PC-9 (cell line): ENCODE measurements at regions not wholly inside any gene's neighbourhood (a gene's known extent, or its start where the extent isn't known, plus 50 kb on each side); places are given as distances from the start of the nearest gene placed in this dataset.

Experiments used
- BruUV-seq: library from RNA; stranded (reverse); fragments of 400-500 nt; replicated peaks from 2 replicates; lab custom pipeline; 2021; lab: Mats Ljungman, UMichigan
- CTCF ChIA-PET: fragments of 300-600 bp; sonication (Branson Sonifier 250); formaldehyde crosslinking; loops from one replicate; lab custom pipeline; 2022; ENCODE audit warnings: antibody characterized with exemption; lab: Charles Lee
- POLR2A ChIA-PET: fragments of 300-600 bp; sonication (Branson Sonifier 250); formaldehyde crosslinking; loops from one replicate; lab custom pipeline; 2022; ENCODE audit warnings: antibody characterized with exemption; ENCODE audit not compliant: unreplicated experiment; lab: Charles Lee
- DNase-seq, 2 experiments: peaks; one replicate each; pipeline versions ENCODE4 v3.0.0 to v3.0.0-alpha.2; 2015 to 2022; ENCODE audit warnings: mixed read lengths in 1 of 2
- H2AFZ ChIP-seq: fragments of 200-600 bp; sonication (generic); 2 replicates; pipeline ENCODE4 v1.8.1; 2017; ENCODE audit warnings: antibody characterized with exemption
- H3F3A ChIP-seq: fragments of 200-600 bp; sonication (generic); 2 replicates; pipeline ENCODE4 v1.8.1; 2017; ENCODE audit warnings: antibody characterized with exemption, mild to moderate bottlenecking, low read depth; ENCODE audit not compliant: insufficient read depth
- H3K27ac ChIP-seq: fragments of 200-600 bp; sonication (generic); 2 replicates; pipeline ENCODE4 v1.6.1; 2016; ENCODE audit warnings: mixed run types
- H3K27me3 ChIP-seq: fragments of 200-600 bp; sonication (generic); 2 replicates; pipeline ENCODE4 v1.6.1; 2016; ENCODE audit warnings: low read depth, mixed run types; ENCODE audit not compliant: insufficient read depth
- H3K36me3 ChIP-seq: fragments of 200-600 bp; sonication (generic); 2 replicates; pipeline ENCODE4 v1.6.1; 2016; ENCODE audit warnings: low read depth, mixed run types
- H3K4me1 ChIP-seq: fragments of 200-600 bp; sonication (generic); replicated peaks from 2 replicates; pipeline ENCODE4 v1.6.1; 2016; ENCODE audit warnings: mixed run types; ENCODE audit not compliant: insufficient read depth
- H3K4me2 ChIP-seq: fragments of 200-600 bp; sonication (generic); 2 replicates; pipeline ENCODE4 v1.6.1; 2017; ENCODE audit warnings: mixed run types
- H3K4me3 ChIP-seq: fragments of 200-600 bp; sonication (generic); 2 replicates; pipeline ENCODE4 v1.6.1; 2016; ENCODE audit warnings: mixed run types
- H3K79me2 ChIP-seq: fragments of 200-600 bp; sonication (generic); 2 replicates; pipeline ENCODE4 v1.6.1; 2017; ENCODE audit warnings: low read depth, mixed run types
- H3K9me2 ChIP-seq: fragments of 200-600 bp; sonication (generic); 2 replicates; pipeline ENCODE4 v1.8.1; 2017; ENCODE audit warnings: mild to moderate bottlenecking; ENCODE audit not compliant: insufficient read depth
- H3K9me3 ChIP-seq: fragments of 200-600 bp; sonication (generic); 2 replicates; pipeline ENCODE4 v1.8.1; 2016; ENCODE audit warnings: low read depth; ENCODE audit not compliant: insufficient read depth
- H4K20me1 ChIP-seq: fragments of 200-600 bp; sonication (generic); 2 replicates; pipeline ENCODE4 v1.8.1; 2017; ENCODE audit not compliant: insufficient read depth
- EZH2 ChIP-seq: fragments of 200-600 bp; sonication (generic); IDR thresholded peaks from 2 replicates; pipeline ENCODE4 v1.8.0; 2017; ENCODE audit warnings: antibody characterized with exemption, low read depth
- intact Hi-C: fragments of 100-400 bp; cut with micrococcal nuclease; formaldehyde crosslinking; loops from one replicate; pipeline ENCODE4 v1.10.0; 2022; ENCODE audit not compliant: unreplicated experiment
- TF ChIP-seq, protein P1 (sequence below): fragments of 200-600 bp; sonication (generic); conservative IDR thresholded peaks from 2 replicates; pipeline ENCODE4 v1.6.1; 2017; ENCODE audit warnings: mixed run types, antibody characterized with exemption, mild to moderate bottlenecking, moderate library complexity

DNA sequence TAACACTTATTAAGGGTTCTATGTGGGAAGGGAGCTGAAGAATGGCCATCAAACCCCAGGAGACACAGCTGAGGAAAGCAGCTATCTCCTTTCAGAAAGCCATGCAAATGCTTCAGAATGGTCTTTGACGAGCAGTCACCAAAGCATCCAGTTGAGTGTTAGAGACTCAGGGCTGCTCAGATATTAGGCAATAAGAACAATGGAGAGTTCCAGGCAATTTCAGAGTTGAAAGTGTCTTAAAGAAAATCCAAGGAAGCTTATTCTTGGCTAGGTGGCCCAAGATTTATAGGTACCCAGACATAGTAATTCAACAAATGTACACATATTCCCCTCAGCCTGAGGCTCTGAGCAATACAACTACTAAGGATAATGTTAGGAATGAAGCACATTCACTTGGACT is 180.1 kb upstream of the SOX4 start:
- BruUV-seq = no TSS peak
- Histone ChIP-seq H3F3A (no peaks in the 10 kb centered on the region), H3K79me2 (no peaks in the 10 kb centered on the region), H3K9me3 (no peaks in the 10 kb centered on the region), H3K9me2 (no peaks in the 10 kb centered on the region), H3K4me3 (no peak overlapping the region), H3K4me1 (no peaks in the 10 kb centered on the region), H3K27ac (no peak overlapping the region), H3K27me3 (no peaks in the 10 kb centered on the region), H3K36me3 (no peaks in the 10 kb centered on the region), H4K20me1 (no peaks in the 10 kb centered on the region), H3K4me2 (no peak overlapping the region), H2AFZ (no peak overlapping the region)
- CTCF ChIA-PET = no interaction called here
- POLR2A ChIA-PET = no interaction called here
- no peak for DNase-seq
- intact Hi-C loops = no loop called here
- no peak for TF ChIP-seq EZH2
- TF ChIP-seq, protein P1, sequence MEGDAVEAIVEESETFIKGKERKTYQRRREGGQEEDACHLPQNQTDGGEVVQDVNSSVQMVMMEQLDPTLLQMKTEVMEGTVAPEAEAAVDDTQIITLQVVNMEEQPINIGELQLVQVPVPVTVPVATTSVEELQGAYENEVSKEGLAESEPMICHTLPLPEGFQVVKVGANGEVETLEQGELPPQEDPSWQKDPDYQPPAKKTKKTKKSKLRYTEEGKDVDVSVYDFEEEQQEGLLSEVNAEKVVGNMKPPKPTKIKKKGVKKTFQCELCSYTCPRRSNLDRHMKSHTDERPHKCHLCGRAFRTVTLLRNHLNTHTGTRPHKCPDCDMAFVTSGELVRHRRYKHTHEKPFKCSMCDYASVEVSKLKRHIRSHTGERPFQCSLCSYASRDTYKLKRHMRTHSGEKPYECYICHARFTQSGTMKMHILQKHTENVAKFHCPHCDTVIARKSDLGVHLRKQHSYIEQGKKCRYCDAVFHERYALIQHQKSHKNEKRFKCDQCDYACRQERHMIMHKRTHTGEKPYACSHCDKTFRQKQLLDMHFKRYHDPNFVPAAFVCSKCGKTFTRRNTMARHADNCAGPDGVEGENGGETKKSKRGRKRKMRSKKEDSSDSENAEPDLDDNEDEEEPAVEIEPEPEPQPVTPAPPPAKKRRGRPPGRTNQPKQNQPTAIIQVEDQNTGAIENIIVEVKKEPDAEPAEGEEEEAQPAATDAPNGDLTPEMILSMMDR = no peak

DNA sequence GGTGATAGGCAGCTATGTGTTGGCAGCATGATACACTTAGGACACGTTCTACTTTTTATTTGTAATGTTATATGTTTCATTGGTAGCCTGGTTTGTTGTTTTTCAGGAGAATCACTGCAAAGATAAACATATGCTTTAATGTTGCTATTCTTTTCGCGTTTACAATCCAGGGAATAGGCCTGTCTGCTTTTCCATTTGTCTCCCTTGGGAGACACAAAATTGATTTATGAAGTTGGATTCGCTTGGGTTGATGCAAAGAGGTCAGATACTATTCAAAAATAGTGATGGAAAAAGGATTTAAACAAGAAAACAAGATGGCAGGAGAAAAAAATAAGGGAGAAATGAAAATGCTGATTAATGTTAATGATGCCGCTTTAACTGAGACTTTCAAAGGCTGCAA is 179.5 kb upstream of the SOX4 start:
- H3K36me3 ChIP-seq = no peaks in the 10 kb centered on the region
- H3F3A ChIP-seq = no peaks in the 10 kb centered on the region
- no peak overlapping the region for H3K27ac ChIP-seq
- no TSS peak for BruUV-seq
- no peaks in the 10 kb centered on the region for H3K9me2 ChIP-seq
- H3K4me2 ChIP-seq = no peak overlapping the region
- no peak overlapping the region for H3K4me3 ChIP-seq
- no peaks in the 10 kb centered on the region for H3K9me3 ChIP-seq
- H3K27me3 ChIP-seq = no peaks in the 10 kb centered on the region
- H2AFZ ChIP-seq = no peak overlapping the region
- intact Hi-C loops = no loop called here
- H4K20me1 ChIP-seq = no peaks in the 10 kb centered on the region
- no peak for DNase-seq
- H3K79me2 ChIP-seq = no peaks in the 10 kb centered on the region
- CTCF ChIA-PET = no interaction called here
- POLR2A ChIA-PET = no interaction called here
- H3K4me1 ChIP-seq = no peaks in the 10 kb centered on the region
- no peak for TF ChIP-seq EZH2
- TF ChIP-seq, protein P1 = no peak

DNA sequence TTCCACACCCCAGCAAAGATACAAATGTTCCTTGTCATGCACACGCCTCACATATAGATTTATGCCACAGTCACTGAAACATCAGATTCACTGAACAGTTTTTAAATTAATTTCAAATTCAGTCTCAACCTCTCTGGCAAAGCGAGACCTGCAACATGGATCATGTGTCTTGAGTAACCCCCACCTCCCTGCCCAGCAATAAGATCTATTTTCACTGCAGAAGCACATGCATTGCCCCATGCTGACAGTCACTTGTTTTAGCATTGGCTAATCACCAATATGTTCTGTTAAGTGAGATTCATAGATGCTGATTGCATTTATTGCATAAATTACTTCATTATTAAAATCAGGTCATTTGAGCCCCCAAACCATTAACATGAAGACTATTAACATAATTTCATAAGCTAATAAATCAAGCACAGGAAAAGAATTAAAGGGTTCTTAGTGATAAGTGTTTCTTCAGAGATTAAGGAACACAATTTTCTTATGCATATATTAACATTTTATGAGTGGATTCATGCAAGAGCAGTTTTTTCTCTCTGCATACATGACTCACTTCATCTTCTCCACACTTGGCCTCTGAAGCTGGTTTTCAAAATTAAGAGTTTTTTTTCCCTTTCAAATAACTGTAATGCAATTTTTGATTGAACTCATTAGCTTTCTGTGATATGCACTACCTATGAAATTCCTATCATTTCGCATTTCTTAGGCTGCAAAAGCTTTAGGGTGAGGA is 173.2 kb upstream of the SOX4 start:
- no peaks in the 10 kb centered on the region for H3K9me3 ChIP-seq
- no peak for DNase-seq
- no peak overlapping the region for H3K27ac ChIP-seq
- no peak for TF ChIP-seq EZH2
- TF ChIP-seq, protein P1 = no peak
- no peaks in the 10 kb centered on the region for H3K4me1 ChIP-seq
- no peak overlapping the region for H3K4me2 ChIP-seq
- H3K9me2 ChIP-seq = no peaks in the 10 kb centered on the region
- H3K79me2 ChIP-seq = no peaks in the 10 kb centered on the region
- ChIA-PET POLR2A (no interaction called here), CTCF (no interaction called here)
- no peaks in the 10 kb centered on the region for H4K20me1 ChIP-seq
- no peaks in the 10 kb centered on the region for H3K36me3 ChIP-seq
- BruUV-seq = no TSS peak
- no peaks in the 10 kb centered on the region for H3K27me3 ChIP-seq
- H2AFZ ChIP-seq = no peak overlapping the region
- no peaks in the 10 kb centered on the region; the same call in 1 of the 2 replicates for H3F3A ChIP-seq
- intact Hi-C loops = no loop called here
- no peak overlapping the region for H3K4me3 ChIP-seq
